ENCODE measurements at regions not wholly inside any gene's neighbourhood (a gene's known extent, or its start where the extent isn't known, plus 50 kb on each side); places are given as distances from the start of the nearest gene placed in this dataset.
"Not testable (repeated sequence)": the region's sequence is repeated elsewhere in the genome, so short reads cannot be mapped to it uniquely, and the experiment has no call there.

DNA sequence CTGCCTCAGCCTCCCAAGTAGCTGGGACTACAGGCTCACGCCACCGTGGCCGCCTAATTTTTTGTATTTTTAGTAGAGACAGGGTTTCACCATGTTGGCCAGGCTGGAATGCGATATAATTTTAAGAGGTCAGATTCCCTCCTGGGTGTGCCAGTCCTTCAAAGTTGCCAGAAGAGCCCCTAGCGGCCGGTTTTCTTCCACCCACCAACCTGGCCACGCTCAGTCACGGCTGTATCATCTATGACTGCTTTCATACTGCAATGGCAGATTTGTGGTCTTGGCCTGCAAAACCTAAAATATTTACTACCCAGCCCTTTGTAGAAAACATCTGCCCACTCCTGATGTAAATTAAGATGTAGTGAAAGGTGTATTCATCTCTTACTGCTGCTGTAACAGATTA is 117.5 kb upstream of the BASP1 start:
- Histone ChIP-seq H3K9ac (ENCODE audit: insufficient read length) (no peak overlapping the region), H3K36me3 (ENCODE audit: insufficient read depth, low read length) (no peaks in the 10 kb centered on the region), H3K4me3 (no peak overlapping the region), H3K27ac (no peak overlapping the region), H3K9me3 (ENCODE audit: low read depth, low read length) (no peaks in the 10 kb centered on the region)
- no peak for TF ChIP-seq POLR2AphosphoS5 (IDR thresholded peaks at IDR 0.05; ENCODE audit: borderline replicate concordance, low read depth, low read length)
- no peak for TF ChIP-seq EZH2 (IDR thresholded peaks at IDR 0.05)
- TF ChIP-seq FOXP2 (optimal IDR thresholded peaks at IDR 0.05; ENCODE audit: control extremely low read depth, extremely low read length, insufficient read depth): no peak
- DNase-seq (ENCODE audit: low read depth, low spot score): no peak

DNA sequence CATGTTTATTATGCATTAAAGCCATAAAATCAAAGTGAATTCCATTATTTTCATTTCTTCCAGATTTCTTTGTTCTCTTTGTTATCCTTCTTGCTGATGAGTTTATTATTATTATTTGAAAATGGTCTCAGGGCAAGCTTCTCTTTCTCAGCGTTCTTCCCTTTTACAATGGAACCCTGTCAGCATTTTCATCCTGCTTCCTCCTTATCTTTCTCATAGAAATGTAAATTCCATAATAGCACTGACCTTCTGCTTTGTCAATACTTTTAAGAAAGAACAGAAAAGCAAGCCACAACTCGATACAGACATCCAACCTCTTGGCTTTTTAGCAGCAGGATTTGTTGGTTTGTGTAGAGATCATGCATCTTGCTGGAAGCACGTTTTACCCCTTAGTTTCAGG is 114.0 kb upstream of the BASP1 start:
- H3K9me3 ChIP-seq (ENCODE audit: low read depth, low read length): no peaks in the 10 kb centered on the region
- no peak overlapping the region for H3K4me3 ChIP-seq
- H3K27ac ChIP-seq: 0 out of 2 replicates have a peak overlapping the region, but pooled peaks have one; percentile 13
- peak overlapping the region; percentile 20 for H3K9ac ChIP-seq (ENCODE audit: insufficient read length)
- TF ChIP-seq FOXP2 (optimal IDR thresholded peaks at IDR 0.05; ENCODE audit: control extremely low read depth, extremely low read length, insufficient read depth) (no peak), POLR2AphosphoS5 (IDR thresholded peaks at IDR 0.05; ENCODE audit: borderline replicate concordance, low read depth, low read length) (no peak), EZH2 (IDR thresholded peaks at IDR 0.05) (no peak)
- no peak for DNase-seq (ENCODE audit: low read depth, low spot score)
- H3K36me3 ChIP-seq (ENCODE audit: insufficient read depth, low read length): no peaks in the 10 kb centered on the region

DNA sequence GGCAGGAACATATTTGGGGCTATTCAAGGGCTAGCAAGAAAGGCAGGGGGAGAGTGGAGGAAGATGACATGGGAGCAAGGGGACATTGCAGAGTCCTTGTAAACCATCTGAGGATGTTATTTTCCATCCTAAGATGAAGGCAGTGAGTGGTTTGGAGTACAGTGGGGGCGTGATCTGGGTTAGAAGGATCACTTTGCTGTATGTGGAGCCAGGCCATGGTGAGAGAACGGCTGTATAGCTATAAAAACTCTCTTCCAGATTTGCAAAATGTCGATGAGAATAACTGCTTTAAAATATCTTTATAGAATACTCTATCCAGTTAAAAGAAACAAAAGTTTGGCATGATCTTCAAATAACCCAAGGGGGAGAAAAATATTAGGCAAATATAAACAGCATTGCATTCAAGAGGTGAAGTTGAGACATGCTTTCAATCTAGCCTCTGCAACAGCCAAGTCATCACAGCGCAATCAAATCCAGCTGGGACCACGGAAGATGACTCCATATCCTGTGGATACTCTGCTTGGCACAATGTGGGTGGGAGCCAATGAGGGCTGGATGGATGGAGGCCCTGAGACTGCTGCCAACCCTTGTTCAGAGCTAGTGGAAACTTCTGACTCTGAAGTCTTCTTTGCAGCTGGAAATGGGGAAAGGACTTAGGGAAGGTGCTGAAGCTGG is 111.5 kb upstream of the BASP1 start:
- H3K27ac ChIP-seq: no peak overlapping the region
- H3K9me3 ChIP-seq (ENCODE audit: low read depth, low read length): no peaks in the 10 kb centered on the region
- no peak overlapping the region for H3K9ac ChIP-seq (ENCODE audit: insufficient read length)
- H3K36me3 ChIP-seq (ENCODE audit: insufficient read depth, low read length): no peaks in the 10 kb centered on the region
- TF ChIP-seq EZH2 (IDR thresholded peaks at IDR 0.05) (no peak), POLR2AphosphoS5 (IDR thresholded peaks at IDR 0.05; ENCODE audit: borderline replicate concordance, low read depth, low read length) (no peak), FOXP2 (optimal IDR thresholded peaks at IDR 0.05; ENCODE audit: control extremely low read depth, extremely low read length, insufficient read depth) (no peak)
- H3K4me3 ChIP-seq: no peak overlapping the region
- DNase-seq (ENCODE audit: low read depth, low spot score): no peak

DNA sequence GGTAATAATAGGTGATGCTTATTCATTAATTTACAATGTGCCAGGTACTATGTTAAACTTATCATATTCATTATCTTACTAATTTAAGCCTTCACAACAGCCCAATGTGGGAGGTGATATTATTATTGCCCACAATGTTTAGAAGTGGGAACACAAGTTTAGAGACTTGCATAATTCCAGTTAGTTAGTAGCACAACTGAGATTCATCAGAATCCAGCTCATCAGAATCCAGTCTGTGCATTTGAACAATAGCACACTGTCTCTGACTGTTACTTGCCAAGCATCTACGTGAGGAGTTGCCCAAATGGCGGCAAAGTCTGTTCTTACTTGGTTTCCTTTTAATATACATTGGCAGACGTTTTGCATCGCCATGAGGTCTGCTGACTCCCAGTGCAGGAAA is 110.9 kb upstream of the BASP1 start:
- no peak for DNase-seq (ENCODE audit: low read depth, low spot score)
- TF ChIP-seq EZH2 (IDR thresholded peaks at IDR 0.05) (no peak), POLR2AphosphoS5 (IDR thresholded peaks at IDR 0.05; ENCODE audit: borderline replicate concordance, low read depth, low read length) (no peak), FOXP2 (optimal IDR thresholded peaks at IDR 0.05; ENCODE audit: control extremely low read depth, extremely low read length, insufficient read depth) (no peak)
- no peak overlapping the region for H3K27ac ChIP-seq
- no peak overlapping the region for H3K4me3 ChIP-seq
- no peaks in the 10 kb centered on the region for H3K9me3 ChIP-seq (ENCODE audit: low read depth, low read length)
- no peaks in the 10 kb centered on the region for H3K36me3 ChIP-seq (ENCODE audit: insufficient read depth, low read length)
- H3K9ac ChIP-seq (ENCODE audit: insufficient read length): no peak overlapping the region

DNA sequence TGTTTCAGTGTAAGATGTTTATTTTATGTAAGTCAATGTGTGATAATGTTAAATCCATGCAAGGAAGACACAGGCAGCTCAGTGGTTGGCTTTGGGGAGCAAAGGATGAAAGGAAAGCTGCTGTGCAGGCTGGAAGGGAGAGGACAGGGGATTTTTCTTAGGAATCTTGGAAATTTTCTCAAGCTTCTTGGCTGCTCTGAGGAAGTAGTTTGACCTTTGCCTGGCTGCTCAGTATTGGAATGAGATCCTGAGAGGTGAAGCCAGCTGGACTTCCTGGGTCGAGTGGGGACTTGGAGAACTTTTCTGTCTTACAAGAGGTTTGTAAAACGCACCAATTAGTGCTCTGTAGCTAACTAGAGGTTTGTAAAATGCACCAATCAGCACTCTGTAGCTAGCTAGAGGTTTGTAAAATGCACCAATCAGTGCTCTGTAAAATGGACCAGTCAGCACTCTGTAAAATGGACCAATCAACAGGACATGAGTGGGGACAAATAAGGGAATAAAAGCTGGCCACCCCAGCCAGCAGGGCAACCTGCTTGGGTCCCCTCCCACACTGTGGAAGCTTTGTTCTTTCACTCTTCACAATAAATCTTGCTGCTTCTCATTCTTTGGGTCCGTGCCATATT is 105.2 kb upstream of the BASP1 start:
- DNase-seq (ENCODE audit: low read depth, low spot score); H3K36me3 ChIP-seq (ENCODE audit: insufficient read depth, low read length); H3K27ac ChIP-seq: not testable (repeated sequence)

DNA sequence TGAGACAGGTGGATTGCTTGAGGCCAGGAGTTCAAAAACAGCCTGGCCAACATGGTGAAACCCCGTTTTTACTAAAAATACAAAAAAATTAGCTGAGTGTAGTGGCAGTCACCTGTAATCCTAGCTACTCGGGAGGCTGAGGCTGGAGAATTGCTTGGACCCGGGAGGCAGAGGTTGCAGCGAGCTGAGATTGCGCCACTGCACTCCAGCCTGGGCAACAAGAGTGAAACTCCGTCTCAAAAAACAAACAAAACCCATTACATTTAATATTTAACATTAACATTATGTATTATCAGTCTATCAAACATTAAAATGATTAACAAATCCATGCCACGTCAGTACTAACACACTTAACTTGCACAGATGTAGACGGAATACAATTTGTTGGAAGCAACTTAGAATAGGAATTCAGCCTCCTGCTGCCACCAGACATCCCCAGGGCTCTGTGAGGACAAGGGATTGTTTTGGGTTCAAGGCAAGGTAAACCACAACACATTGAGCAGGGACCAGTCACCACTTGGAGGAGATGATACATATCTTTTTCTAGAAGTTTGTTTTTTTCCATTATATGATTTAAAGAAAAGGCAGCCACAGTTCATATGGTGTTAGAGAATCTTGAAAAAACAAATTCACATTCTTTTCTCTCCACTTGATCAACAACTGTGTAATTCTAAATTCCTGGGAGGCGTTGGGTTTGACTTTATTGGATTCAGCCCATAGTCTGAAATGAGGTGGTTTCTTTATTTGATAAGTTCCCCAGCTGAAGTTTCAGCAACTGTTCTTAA is 104.1 kb upstream of the BASP1 start:
- H3K27ac ChIP-seq: peak overlapping the region; percentile 80
- DNase-seq (ENCODE audit: low read depth, low spot score): no peak
- H3K9me3 ChIP-seq (ENCODE audit: low read depth, low read length): no peaks in the 10 kb centered on the region
- no peak overlapping the region for H3K4me3 ChIP-seq
- TF ChIP-seq FOXP2 (optimal IDR thresholded peaks at IDR 0.05; ENCODE audit: control extremely low read depth, extremely low read length, insufficient read depth): no peak
- TF ChIP-seq EZH2 (IDR thresholded peaks at IDR 0.05): no peak
- no peak for TF ChIP-seq POLR2AphosphoS5 (IDR thresholded peaks at IDR 0.05; ENCODE audit: borderline replicate concordance, low read depth, low read length)
- H3K9ac ChIP-seq (ENCODE audit: insufficient read length): no peak overlapping the region
- no peaks in the 10 kb centered on the region for H3K36me3 ChIP-seq (ENCODE audit: insufficient read depth, low read length)

More for the DNA sequence above, 105.2 kb upstream of the BASP1 start:
- H3K9ac ChIP-seq (ENCODE audit: insufficient read length); H3K4me3 ChIP-seq; H3K9me3 ChIP-seq (ENCODE audit: low read depth, low read length): not testable (repeated sequence)

DNA sequence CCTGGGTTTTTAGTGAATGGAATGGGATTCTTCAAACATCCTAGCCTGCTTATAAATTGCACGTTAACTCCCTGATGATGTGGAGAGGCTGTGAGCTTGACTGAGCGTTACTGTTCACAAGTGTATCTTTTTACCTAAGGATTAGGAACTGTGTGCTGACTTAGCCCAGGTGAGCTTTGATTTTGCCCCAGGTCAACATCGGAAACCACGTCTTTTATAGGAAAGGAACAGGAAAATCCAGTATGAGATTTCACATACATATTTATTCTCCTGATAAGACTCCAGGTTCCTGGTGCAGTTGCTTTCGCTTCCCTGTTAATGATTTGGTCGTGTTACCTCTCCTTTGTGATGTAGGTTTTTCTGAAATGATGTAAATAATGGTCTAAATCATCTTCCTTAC is 103.2 kb upstream of the BASP1 start:
- no peaks in the 10 kb centered on the region for H3K9me3 ChIP-seq (ENCODE audit: low read depth, low read length)
- H3K9ac ChIP-seq (ENCODE audit: insufficient read length): no peak overlapping the region
- H3K4me3 ChIP-seq: no peak overlapping the region
- H3K27ac ChIP-seq: peak overlapping the region; percentile 80
- no peak for TF ChIP-seq EZH2 (IDR thresholded peaks at IDR 0.05)
- TF ChIP-seq FOXP2 (optimal IDR thresholded peaks at IDR 0.05; ENCODE audit: control extremely low read depth, extremely low read length, insufficient read depth): no peak
- TF ChIP-seq POLR2AphosphoS5 (IDR thresholded peaks at IDR 0.05; ENCODE audit: borderline replicate concordance, low read depth, low read length): no peak
- no peaks in the 10 kb centered on the region for H3K36me3 ChIP-seq (ENCODE audit: insufficient read depth, low read length)
- DNase-seq (ENCODE audit: low read depth, low spot score): no peak

DNA sequence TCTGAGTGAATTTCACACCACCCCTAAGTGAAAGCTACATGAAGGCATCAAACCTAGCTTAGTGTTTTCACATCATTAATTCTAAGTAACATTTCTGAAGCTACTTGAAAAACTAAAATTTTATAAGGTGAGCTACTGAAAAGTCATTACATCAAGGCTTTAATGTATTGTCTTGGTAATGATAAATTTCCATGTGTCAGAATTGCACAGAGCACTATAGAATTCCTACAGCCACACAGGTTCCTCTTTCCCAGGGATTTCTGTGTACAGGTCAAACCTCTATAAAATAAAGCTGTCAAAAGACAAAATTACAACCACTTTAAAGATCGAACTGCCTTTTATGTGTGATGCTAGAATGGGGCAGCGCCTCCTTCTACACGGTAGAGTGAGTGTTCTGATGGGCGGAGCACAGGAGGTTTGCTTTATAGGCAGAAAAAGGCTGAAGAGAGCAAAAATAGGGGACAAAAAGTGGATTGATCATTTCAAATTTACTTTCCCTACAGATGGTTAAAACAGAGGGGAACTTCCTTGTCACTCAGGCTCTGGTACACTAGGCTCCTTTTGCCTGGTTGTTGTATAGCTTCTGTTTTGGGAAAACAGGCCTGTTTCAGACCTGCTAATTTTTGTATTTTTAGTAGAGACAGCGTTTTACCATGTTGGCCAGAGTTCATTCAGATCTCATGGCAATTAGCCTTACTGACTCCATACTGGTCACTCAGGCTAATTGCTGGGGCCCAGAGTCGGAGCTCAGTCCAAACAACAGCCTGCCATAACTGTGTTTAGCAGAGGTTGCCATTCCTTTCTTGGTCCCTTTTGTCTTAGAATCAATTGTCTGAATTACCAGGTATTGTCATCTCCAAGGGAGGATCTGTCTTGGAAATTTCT is 102.5 kb upstream of the BASP1 start:
- DNase-seq (ENCODE audit: low read depth, low spot score): no peak
- H3K9me3 ChIP-seq (ENCODE audit: low read depth, low read length): no peaks in the 10 kb centered on the region
- H3K36me3 ChIP-seq (ENCODE audit: insufficient read depth, low read length): no peaks in the 10 kb centered on the region
- no peak overlapping the region for H3K4me3 ChIP-seq
- H3K9ac ChIP-seq (ENCODE audit: insufficient read length): no peak overlapping the region
- H3K27ac ChIP-seq: no peak overlapping the region
- TF ChIP-seq POLR2AphosphoS5 (IDR thresholded peaks at IDR 0.05; ENCODE audit: borderline replicate concordance, low read depth, low read length): no peak
- no peak for TF ChIP-seq FOXP2 (optimal IDR thresholded peaks at IDR 0.05; ENCODE audit: control extremely low read depth, extremely low read length, insufficient read depth)
- TF ChIP-seq EZH2 (IDR thresholded peaks at IDR 0.05): no peak
